Panc1 (cell line): ENCODE measurements at regions not wholly inside any gene's neighbourhood (a gene's known extent, or its start where the extent isn't known, plus 50 kb on each side); places are given as distances from the start of the nearest gene placed in this dataset.

Experiments
- CTCF ChIP-seq: fragments of 450-650 bp; IDR thresholded peaks from 2 replicates; pipeline ENCODE4 v1.5.1; 2017; ENCODE audit warnings: mild to moderate bottlenecking
- POLR2AphosphoS5 ChIP-seq: IDR thresholded peaks from 2 replicates; pipeline ENCODE4 v1.6.1; 2012; ENCODE audit warnings: mild to moderate bottlenecking, low read depth, low read length, moderate library complexity
- SIN3A ChIP-seq: IDR thresholded peaks from 2 replicates; pipeline ENCODE4 v1.6.1; 2012; ENCODE audit warnings: low read depth, mild to moderate bottlenecking, low read length, moderate library complexity, borderline replicate concordance; ENCODE audit not compliant: insufficient read depth
- TCF7L2 ChIP-seq: IDR thresholded peaks from 2 replicates; pipeline ENCODE4 v1.6.1; 2011; ENCODE audit warnings: mild to moderate bottlenecking, low read depth, low read length, inconsistent platforms

GRCh38 chrX:39893417-39894338 is 204.1 kb downstream of the BCOR start:
- TF ChIP-seq CTCF (no peak), SIN3A (no peak), TCF7L2 (no peak), POLR2AphosphoS5 (no peak)
